Colon (tissue), 2 donors: ENCODE measurements at regions not wholly inside any gene's neighbourhood (a gene's known extent, or its start where the extent isn't known, plus 50 kb on each side); places are given as distances from the start of the nearest gene placed in this dataset.
A peak's percentile ranks its signal among the peaks of the same experiment; 100 is the strongest.
"Not testable (repeated sequence)": the region's sequence is repeated elsewhere in the genome, so short reads cannot be mapped to it uniquely, and the experiment has no call there.

Experiments used
- FAIRE-seq: peaks from 2 replicates; lab custom pipeline; 2012; peaks lifted over from hg19 to GRCh38; lab: Jason Lieb, UNC
- donor health status: control.
- donor health status: control.

DNA sequence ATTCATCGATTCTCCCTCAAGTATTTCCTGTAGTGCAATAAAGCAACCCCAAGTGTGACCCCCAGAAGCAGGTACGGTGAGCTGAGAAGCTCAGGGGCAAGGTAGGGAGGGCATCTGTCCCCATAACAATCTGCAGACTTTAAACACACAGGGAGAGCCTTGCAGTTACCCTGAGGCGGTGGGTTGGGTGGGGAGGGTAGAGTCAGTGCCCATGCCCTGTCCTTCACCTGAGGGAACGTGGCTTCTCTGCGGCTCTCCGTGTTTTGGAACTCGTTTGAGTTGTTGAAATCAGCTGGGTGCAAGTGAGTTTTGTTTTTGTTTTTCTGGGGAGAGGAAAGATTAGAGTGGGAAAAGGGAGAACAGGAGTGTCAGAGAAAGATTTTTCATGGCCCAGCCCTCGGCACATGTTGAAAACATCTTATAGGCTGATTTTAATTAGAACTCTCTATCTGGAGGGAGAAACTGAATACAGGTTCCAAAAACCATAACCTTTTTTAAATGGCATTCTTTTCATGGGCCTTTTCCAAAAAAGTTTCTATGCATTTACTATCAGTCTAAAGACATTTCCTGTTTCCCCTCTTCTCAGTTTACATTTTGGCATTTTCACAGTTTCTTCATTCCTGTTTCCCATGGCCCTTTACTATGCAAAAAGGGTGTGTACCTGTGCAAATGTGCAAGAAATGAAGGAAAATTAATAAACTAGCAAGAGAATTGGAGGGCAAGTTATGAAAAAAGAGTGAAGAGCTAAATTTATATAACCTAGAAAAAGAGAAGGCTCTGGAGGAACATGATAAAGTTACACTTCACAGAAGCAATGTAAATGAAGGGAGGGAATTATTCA lies 266.5 kb upstream of the VLDLR start:
- FAIRE-seq, result no peak

DNA sequence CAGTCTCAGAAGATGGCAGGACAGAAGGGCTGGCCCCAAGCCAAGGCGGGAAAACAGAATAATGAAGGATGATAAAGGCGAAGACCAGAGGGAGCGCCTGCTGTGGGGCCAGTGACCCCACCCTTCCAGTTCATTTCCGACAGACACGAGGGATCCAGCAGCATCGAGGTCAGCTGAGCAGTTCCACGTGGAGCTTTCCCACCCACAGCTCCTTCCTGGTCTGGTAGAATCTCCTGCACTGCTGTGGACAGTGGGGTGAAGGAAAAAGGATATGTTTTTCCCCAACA lies 265.9 kb upstream of the VLDLR start:
- FAIRE-seq, result no peak

- FAIRE-seq, result no peak
These were observed 265.4 kb upstream of the VLDLR start for GRCh38 chr9:2356041-2356790.

- no peak for FAIRE-seq
These were observed 261.6 kb upstream of the VLDLR start for GRCh38 chr9:2359891-2360471.

DNA sequence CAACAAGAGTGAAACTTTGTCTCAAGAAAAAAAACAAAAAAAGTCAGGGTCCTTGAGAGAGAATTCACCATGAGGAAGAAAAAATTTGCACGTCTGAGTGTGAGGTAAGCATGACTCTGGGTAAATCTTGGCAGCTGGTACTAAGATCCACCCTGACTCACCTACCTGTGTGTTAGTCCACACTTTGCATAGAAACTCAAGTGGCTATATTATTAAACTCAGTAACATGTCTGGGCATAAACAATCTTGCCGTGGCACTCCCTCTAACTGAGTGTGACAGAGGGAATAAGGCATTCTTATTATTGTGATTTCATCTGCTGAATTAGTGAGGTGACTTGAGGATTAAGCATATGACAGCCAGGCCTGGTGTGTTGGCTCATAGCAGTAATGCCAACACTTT lies 259.4 kb upstream of the VLDLR start:
- FAIRE-seq, result no peak

- no peak for FAIRE-seq
These were observed 258.3 kb upstream of the VLDLR start for GRCh38 chr9:2363138-2363745.

DNA sequence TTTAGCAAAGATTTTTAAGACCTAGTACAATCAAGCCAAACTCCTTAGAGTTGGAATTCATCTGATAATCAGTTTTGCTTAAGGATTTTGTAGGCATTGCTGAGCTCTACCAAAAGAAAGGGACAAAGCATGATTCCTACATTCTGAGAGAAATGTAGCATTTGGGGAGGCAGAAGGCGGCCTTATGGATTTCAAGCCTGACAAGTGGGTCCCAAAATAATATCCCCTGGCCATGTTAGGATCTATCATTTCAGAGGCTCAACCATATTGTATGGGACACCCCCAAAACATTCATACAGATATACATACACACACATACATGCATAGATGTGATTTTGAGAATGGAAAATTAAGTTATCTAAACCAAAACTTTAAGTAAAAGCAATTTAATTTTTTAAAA lies 257.8 kb upstream of the VLDLR start:
- FAIRE-seq, result no peak

DNA sequence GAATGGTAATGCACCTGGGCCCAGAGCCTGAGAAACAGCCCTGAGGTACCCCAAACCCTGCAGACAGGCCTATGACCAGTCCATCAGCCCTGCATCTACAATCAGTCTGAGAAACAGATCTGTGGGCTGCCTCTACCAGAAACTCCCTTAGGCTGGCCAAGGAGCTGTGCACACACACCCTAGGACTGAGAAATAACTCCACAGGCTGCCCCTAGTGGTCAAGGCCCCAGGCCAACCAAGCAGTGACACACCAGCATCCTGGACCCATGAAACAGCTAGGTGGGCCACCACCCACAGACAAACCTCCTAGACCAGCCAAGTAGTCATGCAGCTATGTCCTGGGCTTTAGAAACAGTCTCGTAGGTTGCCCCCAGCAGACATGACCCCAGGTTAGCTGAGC lies 253.6 kb upstream of the VLDLR start:
- no peak for FAIRE-seq

GRCh38 chr9:2373648-2374047 lies 247.9 kb upstream of the VLDLR start:
- FAIRE-seq, result no peak

- no peak for FAIRE-seq
These were observed 246.5 kb upstream of the VLDLR start for GRCh38 chr9:2375114-2375513.

- FAIRE-seq, result no peak
These were observed 244.5 kb upstream of the VLDLR start for GRCh38 chr9:2377117-2377516.

GRCh38 chr9:2377834-2378233 lies 243.8 kb upstream of the VLDLR start:
- no peak for FAIRE-seq

GRCh38 chr9:2378266-2378665 lies 243.3 kb upstream of the VLDLR start:
- FAIRE-seq, result no peak

- no peak for FAIRE-seq
These were observed 242.8 kb upstream of the VLDLR start for GRCh38 chr9:2378816-2379215.

DNA sequence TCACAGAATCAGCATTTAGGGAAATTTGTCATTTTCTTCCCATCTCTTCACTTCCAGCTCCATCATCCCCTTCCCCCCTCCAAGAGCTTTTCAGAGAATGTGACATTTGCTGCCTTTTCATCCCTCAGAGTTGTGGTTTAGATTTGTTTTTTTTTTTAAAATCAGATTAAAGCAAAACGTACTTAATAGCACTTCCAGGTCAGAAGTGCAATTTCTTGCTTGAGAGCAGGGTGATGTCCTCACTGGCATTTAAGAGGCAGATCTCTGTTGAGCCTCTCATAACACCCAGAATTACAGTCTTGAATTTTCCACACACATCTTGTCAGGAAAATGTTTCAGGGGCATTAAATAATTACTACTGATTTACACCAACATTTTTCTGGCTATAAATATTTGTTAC lies 236.8 kb upstream of the VLDLR start:
- FAIRE-seq, result no peak

DNA sequence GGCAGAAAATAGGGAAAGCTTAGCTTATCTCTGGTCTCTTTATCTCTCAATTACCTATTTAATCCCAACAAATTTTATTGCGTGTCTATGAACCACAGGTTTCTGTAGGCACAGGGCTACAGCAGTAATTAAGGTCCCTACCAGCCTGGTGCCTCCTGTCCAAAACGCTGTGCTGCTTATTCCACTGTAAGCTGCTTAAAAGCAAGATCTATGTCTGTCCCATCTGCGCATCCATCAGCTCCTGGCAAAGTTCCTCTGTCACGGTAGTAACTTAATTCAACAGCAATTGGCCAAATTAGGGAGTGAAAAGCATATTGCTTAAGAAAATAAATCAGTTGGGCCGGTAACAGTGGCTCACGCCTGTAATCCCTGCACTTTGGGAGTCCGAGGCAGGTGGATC lies 235.8 kb upstream of the VLDLR start:
- no peak for FAIRE-seq

- FAIRE-seq, result no peak
These were observed 235.0 kb upstream of the VLDLR start for GRCh38 chr9:2386566-2386965.

DNA sequence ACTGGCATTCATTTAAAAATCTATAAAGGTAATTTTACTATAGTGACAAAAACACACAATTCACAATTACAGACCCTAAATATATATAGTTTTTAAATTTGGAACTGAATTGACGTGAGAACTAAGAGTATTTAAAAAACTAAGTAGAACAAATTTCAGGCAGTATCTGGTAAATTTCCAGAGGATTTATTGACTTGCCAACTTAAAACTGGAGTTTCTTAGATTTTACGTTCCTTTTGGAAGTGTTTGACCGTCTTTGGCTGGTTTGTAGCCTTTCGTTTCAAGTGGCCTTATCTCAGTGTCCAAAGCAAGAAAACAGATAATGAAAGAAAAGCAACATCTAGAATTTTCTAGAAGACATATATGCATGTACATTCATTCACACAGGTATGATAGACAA lies 234.4 kb upstream of the VLDLR start:
- no peak for FAIRE-seq

DNA sequence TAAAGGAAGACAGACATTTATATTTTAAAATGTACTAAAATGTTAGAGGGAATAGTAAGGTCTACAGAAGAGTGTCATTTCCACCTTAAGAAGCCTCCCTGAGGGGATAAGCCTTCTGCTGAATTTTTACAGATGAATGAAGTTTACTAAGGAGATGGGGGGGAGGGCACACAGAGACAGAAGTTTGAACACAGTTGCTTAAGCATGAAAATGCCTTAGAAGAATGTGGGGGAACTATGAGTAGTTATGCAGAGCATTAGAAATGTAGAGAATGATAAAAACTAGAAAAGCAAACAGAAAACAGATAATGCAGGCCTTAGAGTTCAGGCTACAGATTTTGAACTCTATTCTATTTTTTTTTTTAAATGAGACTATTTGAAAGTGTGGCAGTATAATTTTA lies 232.2 kb upstream of the VLDLR start:
- no peak for FAIRE-seq

DNA sequence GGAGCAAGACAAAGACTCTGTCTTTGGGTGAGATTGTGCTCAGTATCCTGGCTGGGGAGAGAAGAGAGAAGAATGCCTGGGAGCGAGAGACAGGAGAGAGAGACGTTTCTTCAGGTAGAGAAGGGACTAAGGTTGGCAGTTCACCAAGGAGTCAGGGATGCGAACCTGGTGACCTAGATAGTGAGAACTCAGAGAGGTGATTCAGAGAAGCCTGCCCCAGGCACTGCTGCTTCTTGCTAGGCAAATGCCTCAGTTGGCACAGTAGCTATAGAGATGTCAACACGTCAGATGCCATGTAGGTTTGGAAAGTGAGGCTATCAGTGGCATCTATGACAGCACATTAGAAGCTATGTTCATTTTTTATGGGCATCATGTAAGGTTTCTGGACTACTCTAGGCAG lies 231.6 kb upstream of the VLDLR start:
- FAIRE-seq, result no peak

DNA sequence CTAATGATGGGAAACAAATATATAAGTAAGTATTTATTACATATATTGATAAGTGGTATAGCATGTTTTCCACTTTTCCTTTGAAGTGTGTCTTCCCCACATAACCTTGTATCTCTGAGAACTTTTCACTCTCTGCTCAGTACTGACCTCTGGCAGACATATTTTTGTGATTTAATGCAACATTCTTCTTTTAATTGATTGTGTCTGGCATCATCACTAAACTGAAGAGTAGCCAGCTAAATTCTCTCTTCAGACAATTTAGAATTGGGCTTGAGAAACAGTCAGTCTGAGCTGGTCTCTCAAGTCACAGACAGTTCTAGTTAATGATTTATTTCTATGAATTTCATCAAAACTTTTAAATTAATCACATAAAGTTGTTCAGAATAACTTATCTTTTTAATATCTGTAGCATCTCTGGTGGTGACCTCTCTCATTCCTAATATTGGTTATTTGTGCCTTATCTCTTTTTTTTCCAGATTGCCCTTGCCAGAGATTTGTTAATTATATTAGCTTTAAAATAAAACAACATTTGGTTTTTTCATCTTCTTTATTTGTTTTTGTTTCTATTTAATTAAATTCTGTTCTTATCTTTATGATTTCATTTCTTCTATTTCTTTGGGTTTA lies 230.0 kb upstream of the VLDLR start:
- FAIRE-seq, result not testable (repeated sequence)

GRCh38 chr9:2394087-2394741 lies 227.4 kb upstream of the VLDLR start:
- FAIRE-seq, result peak; percentile 24
